Endodermal cell (in vitro differentiated cells): ENCODE measurements at regions not wholly inside any gene's neighbourhood (a gene's known extent, or its start where the extent isn't known, plus 50 kb on each side); places are given as distances from the start of the nearest gene placed in this dataset.

Experiments used
- DNase-seq: peaks from one replicate; pipeline ENCODE4 v3.0.0-alpha.2; 2017
- H3K27ac ChIP-seq: 2 replicates; pipeline ENCODE4 v1.5.1; 2013; ENCODE audit warnings: mild to moderate bottlenecking, low read depth, low read length, moderate library complexity
- H3K27me3 ChIP-seq: 2 replicates; pipeline ENCODE4 v1.6.1; 2013; ENCODE audit warnings: mild to moderate bottlenecking, low read length, moderate library complexity; ENCODE audit not compliant: insufficient read depth, control insufficient read depth, poor library complexity, severe bottlenecking
- H3K36me3 ChIP-seq: 2 replicates; pipeline ENCODE4 v1.7.0; 2013; ENCODE audit warnings: mild to moderate bottlenecking, low read length, moderate library complexity; ENCODE audit not compliant: control insufficient read depth, insufficient read depth
- H3K4me1 ChIP-seq: one replicate; pipeline ENCODE4 v1.7.0; 2013; ENCODE audit warnings: low read length; ENCODE audit not compliant: control insufficient read depth, insufficient read depth
- H3K4me3 ChIP-seq: 2 replicates; pipeline ENCODE4 v1.5.1; 2013; ENCODE audit warnings: mild to moderate bottlenecking, low read length, moderate library complexity
- H3K9ac ChIP-seq: 2 replicates; pipeline ENCODE4 v1.6.1; 2013; ENCODE audit warnings: mild to moderate bottlenecking, low read length, moderate library complexity; ENCODE audit not compliant: poor library complexity, severe bottlenecking; ENCODE audit errors: extremely low read depth
- H3K9me3 ChIP-seq: 2 replicates; pipeline ENCODE4 v1.6.1; 2013; ENCODE audit warnings: mild to moderate bottlenecking, low read length, moderate library complexity; ENCODE audit not compliant: control insufficient read depth
- H3K27ac Mint-ChIP-seq: 2 replicates; pipeline ENCODE4 v1.8.0; 2020; ENCODE audit warnings: mixed read lengths
- H3K27me3 Mint-ChIP-seq: 2 replicates; pipeline ENCODE4 v1.8.0; 2021; ENCODE audit warnings: mild to moderate bottlenecking, mixed read lengths; ENCODE audit not compliant: insufficient read depth
- H3K36me3 Mint-ChIP-seq: 2 replicates; pipeline ENCODE4 v1.8.0; 2020; ENCODE audit warnings: low read depth, mixed read lengths
- H3K4me1 Mint-ChIP-seq: 2 replicates; pipeline ENCODE4 v1.8.0; 2020; ENCODE audit warnings: mixed read lengths
- H3K4me3 Mint-ChIP-seq: 2 replicates; pipeline ENCODE4 v1.8.0; 2020; ENCODE audit warnings: mild to moderate bottlenecking, moderate library complexity, mixed read lengths
- H3K9me3 Mint-ChIP-seq: 2 replicates; pipeline ENCODE4 v1.8.0; 2020; ENCODE audit warnings: mild to moderate bottlenecking, mixed read lengths
- WGBS, 2 experiments: methylation state at CpG; one replicate each; pipeline versions ENCODE4 v1.1.5 to v1.1.7; 2013; ENCODE audit warnings: missing lambda C conversion rate in 2 of 2, mixed read lengths in 1 of 2; ENCODE audit not compliant: insufficient coverage in 1 of 2, insufficient read length in 1 of 2; 5-methylcytosine and 5-hydroxymethylcytosine counted together
- TF ChIP-seq, protein P1 (sequence below): fragments of 200-600 bp; sonication (generic); conservative IDR thresholded peaks from 2 replicates; pipeline ENCODE4 v1.5.0; 2021; ENCODE audit warnings: antibody characterized with exemption, mild to moderate bottlenecking

DNA sequence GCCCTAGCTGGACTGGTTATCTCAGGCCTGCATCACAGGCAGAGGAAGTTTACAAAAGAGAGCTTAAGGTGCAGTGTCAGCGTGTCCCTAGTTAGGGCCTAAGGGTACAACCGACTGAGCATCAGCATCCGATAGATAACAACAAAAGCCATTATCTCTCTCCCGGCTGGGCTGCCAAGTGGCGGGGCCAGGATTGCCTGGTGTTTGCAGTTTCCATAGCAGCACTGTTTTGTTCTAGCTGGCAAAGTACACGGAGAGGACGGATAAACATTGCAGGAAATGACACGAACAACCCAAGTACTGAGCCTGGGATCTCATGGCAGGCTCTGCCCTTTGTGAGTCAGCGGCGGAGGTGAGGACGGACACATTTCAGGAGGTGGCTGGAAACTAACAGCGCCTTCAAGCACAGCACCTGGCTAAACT, 104.7 kb upstream of the NOCT start:
- H3K9ac ChIP-seq = peak overlapping the region; percentile 56
- TF ChIP-seq, protein P1, sequence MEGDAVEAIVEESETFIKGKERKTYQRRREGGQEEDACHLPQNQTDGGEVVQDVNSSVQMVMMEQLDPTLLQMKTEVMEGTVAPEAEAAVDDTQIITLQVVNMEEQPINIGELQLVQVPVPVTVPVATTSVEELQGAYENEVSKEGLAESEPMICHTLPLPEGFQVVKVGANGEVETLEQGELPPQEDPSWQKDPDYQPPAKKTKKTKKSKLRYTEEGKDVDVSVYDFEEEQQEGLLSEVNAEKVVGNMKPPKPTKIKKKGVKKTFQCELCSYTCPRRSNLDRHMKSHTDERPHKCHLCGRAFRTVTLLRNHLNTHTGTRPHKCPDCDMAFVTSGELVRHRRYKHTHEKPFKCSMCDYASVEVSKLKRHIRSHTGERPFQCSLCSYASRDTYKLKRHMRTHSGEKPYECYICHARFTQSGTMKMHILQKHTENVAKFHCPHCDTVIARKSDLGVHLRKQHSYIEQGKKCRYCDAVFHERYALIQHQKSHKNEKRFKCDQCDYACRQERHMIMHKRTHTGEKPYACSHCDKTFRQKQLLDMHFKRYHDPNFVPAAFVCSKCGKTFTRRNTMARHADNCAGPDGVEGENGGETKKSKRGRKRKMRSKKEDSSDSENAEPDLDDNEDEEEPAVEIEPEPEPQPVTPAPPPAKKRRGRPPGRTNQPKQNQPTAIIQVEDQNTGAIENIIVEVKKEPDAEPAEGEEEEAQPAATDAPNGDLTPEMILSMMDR = no peak
- H3K36me3 Mint-ChIP-seq = no peaks in the 10 kb centered on the region
- peaks cover 2% of the 10 kb centered on the region for H3K9me3 ChIP-seq
- H3K27ac Mint-ChIP-seq = peak overlapping the region; percentile 92
- peak overlapping the region; percentile 22 for H3K4me3 ChIP-seq
- H3K4me1 Mint-ChIP-seq = peaks cover 44% of the 10 kb centered on the region
- H3K4me3 Mint-ChIP-seq = peak overlapping the region; percentile 18
- WGBS, 2 experiments = 40 to 45% methylated on average over 10 to 12 of the region's 12 CpGs
- no peaks in the 10 kb centered on the region for H3K27me3 ChIP-seq
- peaks cover 5% of the 10 kb centered on the region for H3K4me1 ChIP-seq
- DNase-seq = peak; percentile 90
- H3K36me3 ChIP-seq = no peaks in the 10 kb centered on the region
- no peaks in the 10 kb centered on the region for H3K9me3 Mint-ChIP-seq
- peak overlapping the region; percentile 87 for H3K27ac ChIP-seq
- no peaks in the 10 kb centered on the region for H3K27me3 Mint-ChIP-seq

DNA sequence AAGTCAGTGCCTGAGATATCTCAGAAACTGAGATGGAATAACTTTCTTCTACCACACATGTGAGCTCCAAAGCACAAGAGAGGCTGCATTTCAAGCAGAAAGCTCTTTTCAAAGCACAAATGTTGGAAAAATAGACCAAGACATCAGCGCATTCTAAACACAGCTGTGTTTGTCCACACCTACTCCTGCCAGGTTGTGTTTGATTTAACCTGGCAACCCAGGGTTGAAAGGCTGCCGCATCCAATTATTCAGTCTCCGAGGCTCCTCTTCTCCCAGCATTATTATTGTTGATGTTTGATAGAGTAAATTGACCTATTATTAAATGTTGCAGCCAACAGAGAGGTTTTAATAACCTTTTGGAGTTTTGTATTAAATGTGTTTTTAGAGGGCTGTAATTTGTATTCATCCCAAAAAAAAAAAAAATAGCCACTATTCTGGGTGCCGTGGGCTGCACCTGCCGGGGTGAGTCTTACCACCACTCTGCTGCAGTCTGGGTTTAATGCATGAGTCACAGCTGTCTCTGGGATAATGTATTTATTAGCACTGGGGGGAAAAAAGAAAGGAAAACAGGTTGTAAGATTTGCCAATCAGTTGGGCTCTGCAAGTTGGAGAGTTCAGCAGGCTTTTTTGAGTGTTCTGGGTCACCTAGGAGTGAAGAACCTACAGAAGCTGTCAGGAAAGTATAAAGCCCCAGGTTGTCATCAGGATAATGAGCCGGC, 105.2 kb upstream of the NOCT start:
- Mint-ChIP-seq H3K27ac (peak overlapping the region; percentile 92), H3K9me3 (peaks cover 5% of the 10 kb centered on the region), H3K36me3 (no peaks in the 10 kb centered on the region), H3K4me3 (peak overlapping the region; percentile 18), H3K27me3 (no peaks in the 10 kb centered on the region), H3K4me1 (peaks cover 40% of the 10 kb centered on the region)
- peak overlapping the region; percentile 30 for H3K9ac ChIP-seq
- TF ChIP-seq, protein P1 = no peak
- no peak for DNase-seq
- H3K4me1 ChIP-seq = peaks cover 5% of the 10 kb centered on the region
- no peaks in the 10 kb centered on the region for H3K27me3 ChIP-seq
- H3K36me3 ChIP-seq = no peaks in the 10 kb centered on the region
- H3K27ac ChIP-seq = peak overlapping the region; percentile 87
- peaks cover 8% of the 10 kb centered on the region for H3K9me3 ChIP-seq
- WGBS, 2 experiments = 62 to 74% methylated on average over 3 to 6 of the region's 6 CpGs
- H3K4me3 ChIP-seq = peak overlapping the region; percentile 59

GRCh38 chr4:138909587-138909986, 106.0 kb upstream of the NOCT start:
- no peaks in the 10 kb centered on the region for H3K27me3 ChIP-seq
- peaks cover 5% of the 10 kb centered on the region for H3K4me1 ChIP-seq
- no peak for DNase-seq
- Mint-ChIP-seq H3K9me3 (peaks cover 8% of the 10 kb centered on the region), H3K4me3 (no peak overlapping the region), H3K27me3 (no peaks in the 10 kb centered on the region), H3K4me1 (peaks cover 40% of the 10 kb centered on the region), H3K27ac (peak overlapping the region; percentile 92), H3K36me3 (no peaks in the 10 kb centered on the region)
- no peak overlapping the region for H3K9ac ChIP-seq
- no peak overlapping the region for H3K4me3 ChIP-seq
- no peaks in the 10 kb centered on the region for H3K36me3 ChIP-seq
- H3K9me3 ChIP-seq = peaks cover 15% of the 10 kb centered on the region
- TF ChIP-seq, protein P1 = no peak
- no peak overlapping the region for H3K27ac ChIP-seq
- 78 to 86% methylated on average over 4 of the region's 4 CpGs for WGBS, 2 experiments
